Fibroblast of the aortic adventitia (primary cell): ENCODE measurements at regions not wholly inside any gene's neighbourhood (a gene's known extent, or its start where the extent isn't known, plus 50 kb on each side); places are given as distances from the start of the nearest gene placed in this dataset.

Source experiments
- DNase-seq: peaks from one replicate; pipeline ENCODE4 v3.0.0-alpha.2; 2010; ENCODE audit warnings: low read depth
- H3K4me3 ChIP-seq: 2 replicates; pipeline ENCODE4 v1.5.1; 2011; ENCODE audit warnings: low read depth, mild to moderate bottlenecking, control low read depth, low read length, moderate library complexity
- CTCF ChIP-seq: IDR thresholded peaks from 2 replicates; pipeline ENCODE4 v1.5.1; 2011; ENCODE audit warnings: mild to moderate bottlenecking, low read length, control low read depth, inconsistent platforms; ENCODE audit not compliant: insufficient read depth

GRCh38 chr5:76014005-76014404 lies 69.2 kb upstream of the SV2C start:
- DNase-seq, result no peak
- H3K4me3 ChIP-seq, result no peak overlapping the region
- TF ChIP-seq CTCF, result no peak

DNA sequence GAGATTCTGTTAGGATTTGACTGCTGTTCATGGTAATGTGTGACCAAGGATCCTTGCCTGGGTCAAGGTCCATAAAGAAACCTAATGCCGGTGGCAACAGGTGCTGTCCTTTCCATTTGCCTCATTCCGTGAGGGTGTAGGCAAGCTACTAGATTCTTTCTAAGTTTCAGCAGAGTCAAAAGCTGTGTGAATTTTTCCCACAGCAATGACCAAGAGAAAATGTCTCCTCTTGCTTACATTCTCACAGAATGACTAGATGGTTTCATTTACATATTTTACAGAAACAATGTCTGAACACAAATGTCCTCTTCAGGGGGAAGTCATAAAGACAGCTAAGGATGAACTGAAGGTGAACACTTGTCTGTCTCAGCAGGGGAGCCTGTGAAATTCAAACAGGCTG lies 75.3 kb upstream of the SV2C start:
- H3K4me3 ChIP-seq, result no peak overlapping the region
- DNase-seq, result no peak
- TF ChIP-seq CTCF, result no peak

GRCh38 chr5:76000582-76000981 lies 82.6 kb upstream of the SV2C start:
- no peak for TF ChIP-seq CTCF
- DNase-seq, result no peak

GRCh38 chr5:75993643-75994520 lies 89.3 kb upstream of the SV2C start:
- TF ChIP-seq CTCF, result no peak
- no peak overlapping the region for H3K4me3 ChIP-seq
- DNase-seq, result no peak

More at GRCh38 chr5:76000582-76000981, 82.6 kb upstream of the SV2C start:
- no peak overlapping the region for H3K4me3 ChIP-seq

DNA sequence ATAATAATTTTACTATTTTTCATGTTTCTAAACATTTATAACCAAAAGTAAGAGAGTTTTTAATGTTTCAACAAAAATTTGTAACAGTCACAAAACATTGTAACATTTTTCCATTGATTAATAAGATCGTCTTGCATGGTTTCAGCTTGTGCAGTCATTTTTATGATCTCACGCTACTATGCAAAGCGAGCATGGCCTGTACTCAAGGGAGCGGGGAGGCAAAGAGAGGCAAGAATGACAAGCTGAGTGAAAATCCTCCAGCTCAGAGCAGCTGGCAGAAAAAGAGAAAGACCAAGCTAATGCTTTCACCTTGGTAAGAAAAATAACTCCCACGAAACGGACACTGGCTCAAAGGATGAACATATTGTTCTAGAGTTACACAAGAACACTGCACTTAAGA lies 90.0 kb upstream of the SV2C start:
- no peak for DNase-seq
- no peak for TF ChIP-seq CTCF
- H3K4me3 ChIP-seq, result no peak overlapping the region

GRCh38 chr5:75992753-75993152 lies 90.4 kb upstream of the SV2C start:
- H3K4me3 ChIP-seq, result no peak overlapping the region
- DNase-seq, result no peak
- TF ChIP-seq CTCF, result no peak
